ENCODE measurements at regions not wholly inside any gene's neighbourhood (a gene's known extent, or its start where the extent isn't known, plus 50 kb on each side); places are given as distances from the start of the nearest gene placed in this dataset.

DNA sequence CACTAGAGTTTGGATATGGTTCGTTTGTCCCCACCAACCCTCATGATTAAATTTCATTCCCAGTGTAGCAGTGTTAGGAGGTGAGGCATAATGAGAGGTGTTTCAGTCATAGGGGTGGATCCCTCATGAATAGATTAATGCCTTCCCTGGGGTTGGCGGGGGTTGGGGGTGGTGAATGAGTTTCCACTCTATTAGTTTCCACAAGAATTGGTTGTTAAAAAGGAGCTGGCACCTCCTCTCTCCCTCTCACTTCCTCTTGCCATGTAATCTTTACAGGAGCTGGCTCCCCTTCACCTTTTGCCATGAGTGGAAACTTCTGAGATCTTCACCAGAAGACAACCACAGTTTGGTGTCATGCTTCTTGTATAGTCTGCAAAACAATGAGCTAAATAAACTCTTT lies 333.7 kb downstream of the ENC1 start:
- H3K4me3 ChIP-seq (ENCODE audit: low read depth, low read length): no peak overlapping the region
- TF ChIP-seq, protein P1, sequence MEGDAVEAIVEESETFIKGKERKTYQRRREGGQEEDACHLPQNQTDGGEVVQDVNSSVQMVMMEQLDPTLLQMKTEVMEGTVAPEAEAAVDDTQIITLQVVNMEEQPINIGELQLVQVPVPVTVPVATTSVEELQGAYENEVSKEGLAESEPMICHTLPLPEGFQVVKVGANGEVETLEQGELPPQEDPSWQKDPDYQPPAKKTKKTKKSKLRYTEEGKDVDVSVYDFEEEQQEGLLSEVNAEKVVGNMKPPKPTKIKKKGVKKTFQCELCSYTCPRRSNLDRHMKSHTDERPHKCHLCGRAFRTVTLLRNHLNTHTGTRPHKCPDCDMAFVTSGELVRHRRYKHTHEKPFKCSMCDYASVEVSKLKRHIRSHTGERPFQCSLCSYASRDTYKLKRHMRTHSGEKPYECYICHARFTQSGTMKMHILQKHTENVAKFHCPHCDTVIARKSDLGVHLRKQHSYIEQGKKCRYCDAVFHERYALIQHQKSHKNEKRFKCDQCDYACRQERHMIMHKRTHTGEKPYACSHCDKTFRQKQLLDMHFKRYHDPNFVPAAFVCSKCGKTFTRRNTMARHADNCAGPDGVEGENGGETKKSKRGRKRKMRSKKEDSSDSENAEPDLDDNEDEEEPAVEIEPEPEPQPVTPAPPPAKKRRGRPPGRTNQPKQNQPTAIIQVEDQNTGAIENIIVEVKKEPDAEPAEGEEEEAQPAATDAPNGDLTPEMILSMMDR (IDR thresholded peaks at IDR 0.05; ENCODE audit: low read depth, low read length): no peak

DNA sequence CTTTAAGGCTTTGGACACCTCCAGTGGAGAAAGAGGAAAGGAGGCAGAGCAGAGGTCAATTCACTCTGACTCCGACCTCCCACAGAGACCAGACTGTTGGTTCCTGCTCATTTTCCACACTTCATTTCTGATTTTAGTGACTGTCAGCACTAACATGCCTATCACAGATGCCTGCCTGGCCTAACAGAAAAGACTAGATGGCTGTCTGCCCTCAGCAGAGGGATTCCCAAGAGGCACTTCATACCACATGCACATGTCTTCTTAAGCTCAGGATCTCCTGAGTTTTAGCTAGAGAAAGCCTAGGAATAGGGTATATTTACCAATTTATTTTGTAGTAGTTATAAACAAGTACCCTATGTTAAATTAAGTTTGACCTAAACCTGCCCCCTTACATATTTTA lies 336.0 kb downstream of the ENC1 start:
- TF ChIP-seq, protein P1 (IDR thresholded peaks at IDR 0.05; ENCODE audit: low read depth, low read length): no peak
- no peak overlapping the region for H3K4me3 ChIP-seq (ENCODE audit: low read depth, low read length)

DNA sequence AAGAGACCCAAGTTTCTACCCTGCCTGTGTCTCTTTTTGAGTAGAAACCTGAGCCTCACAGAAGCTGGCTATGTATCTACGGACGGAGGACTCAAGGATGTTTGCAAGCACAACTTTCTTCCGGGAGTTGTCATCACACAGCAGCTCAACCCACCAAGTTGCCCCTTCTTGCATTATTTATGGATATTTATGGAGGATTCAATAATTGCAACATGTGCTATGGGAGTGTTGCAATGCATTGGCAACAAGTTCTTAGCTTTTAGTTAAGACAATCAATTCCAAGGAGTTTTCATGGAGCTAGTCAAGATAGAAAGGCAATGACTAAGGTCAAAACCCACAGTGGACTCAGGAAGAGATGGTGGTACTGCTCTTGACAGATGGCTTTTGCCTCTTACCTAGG lies 336.9 kb downstream of the ENC1 start:
- TF ChIP-seq, protein P1 (IDR thresholded peaks at IDR 0.05; ENCODE audit: low read depth, low read length): no peak
- no peak overlapping the region for H3K4me3 ChIP-seq (ENCODE audit: low read depth, low read length)

DNA sequence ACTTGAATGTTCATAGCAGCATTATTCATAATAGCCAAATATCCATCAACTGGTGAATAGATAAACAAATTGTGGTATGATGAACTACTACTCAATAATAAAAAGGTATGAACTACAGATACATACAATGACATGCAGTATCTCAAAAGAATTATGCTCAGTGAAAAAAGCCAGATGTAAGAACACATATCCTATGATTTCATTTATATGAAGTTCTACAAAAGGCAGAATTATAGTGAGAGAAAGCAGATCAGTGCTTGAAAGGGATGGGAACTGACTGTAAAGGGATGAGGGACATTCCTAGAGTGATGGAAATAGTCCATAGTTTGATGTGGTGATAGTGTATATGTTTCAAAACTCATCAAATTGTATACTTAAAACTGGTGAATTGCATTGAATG lies 339.0 kb downstream of the ENC1 start:
- H3K4me3 ChIP-seq (ENCODE audit: low read depth, low read length): no peak overlapping the region
- TF ChIP-seq, protein P1 (IDR thresholded peaks at IDR 0.05; ENCODE audit: low read depth, low read length): no peak

DNA sequence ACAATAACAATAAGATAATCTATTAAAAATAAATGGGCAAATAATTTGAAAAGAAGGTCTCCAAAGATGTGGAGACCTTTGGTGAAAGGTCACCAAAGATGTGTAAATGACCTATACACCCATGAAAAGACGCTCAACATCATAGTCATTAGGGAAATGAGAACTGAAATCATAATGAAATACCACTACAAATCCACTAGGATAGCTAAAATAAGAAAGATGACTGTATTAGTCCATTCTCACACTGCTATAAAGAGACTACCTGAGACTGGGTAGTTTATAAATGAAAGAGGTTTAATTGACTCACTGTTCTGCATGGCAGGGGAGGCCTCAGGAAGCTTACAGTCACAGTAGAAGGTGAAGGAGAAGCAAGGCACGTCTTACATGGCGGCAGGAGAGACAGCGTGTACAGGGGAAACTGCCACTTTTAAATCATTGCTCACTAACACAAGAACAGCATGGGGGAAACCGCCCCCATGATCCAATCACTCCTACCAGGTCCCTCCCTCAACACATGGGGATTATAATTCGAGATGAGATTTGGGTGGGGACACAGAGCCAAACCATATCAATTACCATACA lies 339.6 kb downstream of the ENC1 start:
- TF ChIP-seq, protein P1 (IDR thresholded peaks at IDR 0.05; ENCODE audit: low read depth, low read length): no peak
- H3K4me3 ChIP-seq (ENCODE audit: low read depth, low read length): no peak overlapping the region

DNA sequence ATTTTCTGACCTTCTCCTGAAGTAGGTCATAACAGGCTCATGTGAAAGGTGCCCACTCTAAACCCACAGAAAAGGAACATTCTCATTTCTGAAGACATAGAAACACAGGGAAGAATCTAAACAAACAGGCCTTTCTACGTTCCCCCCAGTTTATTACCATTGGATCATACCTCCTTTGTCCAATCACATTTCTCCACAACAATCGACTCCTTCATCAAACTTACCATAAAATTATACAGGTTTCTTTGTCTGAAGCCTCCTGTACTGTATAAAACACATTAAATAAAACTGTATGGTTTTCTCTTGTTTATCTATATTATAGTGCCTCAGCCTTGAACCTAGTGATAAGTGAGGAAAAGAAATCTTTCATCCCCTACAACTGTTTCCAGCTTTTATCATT lies 340.7 kb downstream of the ENC1 start:
- TF ChIP-seq, protein P1 (IDR thresholded peaks at IDR 0.05; ENCODE audit: low read depth, low read length): no peak
- no peak overlapping the region for H3K4me3 ChIP-seq (ENCODE audit: low read depth, low read length)

DNA sequence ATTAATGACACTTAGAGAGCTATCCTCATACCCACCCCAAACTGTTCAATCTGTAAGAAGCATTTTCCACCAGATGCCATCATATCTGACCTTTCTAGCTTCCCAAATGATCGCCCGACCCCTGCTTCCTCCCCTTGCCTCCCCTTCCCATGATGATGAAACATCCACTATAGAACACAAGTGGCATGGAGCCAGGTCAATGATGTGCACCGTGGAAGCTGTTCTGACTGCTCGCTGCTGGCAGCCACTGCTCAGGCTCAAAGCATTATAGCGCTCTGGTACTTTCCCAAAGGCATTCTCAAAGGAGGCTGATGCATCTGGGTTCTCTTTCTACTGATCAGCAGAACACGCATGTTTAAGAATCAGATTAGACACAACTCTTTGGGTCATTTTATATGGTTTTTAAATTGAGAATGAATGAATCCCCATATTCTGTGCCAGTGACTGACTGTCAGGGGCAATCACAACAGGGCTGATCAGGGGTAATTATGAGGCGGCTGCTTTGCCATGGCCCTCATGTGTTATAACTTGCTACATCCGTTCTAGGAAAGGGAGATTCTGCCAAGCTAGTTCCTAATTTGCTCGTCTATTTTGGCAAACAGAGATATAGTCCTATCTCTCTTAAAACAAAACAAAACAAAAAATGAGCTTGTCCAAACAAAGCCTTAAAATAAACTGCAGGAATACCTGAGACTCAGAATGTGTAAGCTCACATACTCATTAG lies 343.7 kb downstream of the ENC1 start:
- no peak overlapping the region for H3K4me3 ChIP-seq (ENCODE audit: low read depth, low read length)
- TF ChIP-seq, protein P1 (IDR thresholded peaks at IDR 0.05; ENCODE audit: low read depth, low read length): no peak

Measured in WI38 (cell line).